CD14-positive monocyte (primary cell): ENCODE measurements at regions not wholly inside any gene's neighbourhood (a gene's known extent, or its start where the extent isn't known, plus 50 kb on each side); places are given as distances from the start of the nearest gene placed in this dataset.

Source experiments
- DNase-seq, 3 donors: peaks; one replicate each; pipeline ENCODE4 v3.0.0-alpha.2; 2011 to 2022
- H2AFZ ChIP-seq: 2 replicates; pipeline ENCODE4 v1.6.0; 2012; ENCODE audit warnings: mild to moderate bottlenecking, low read depth, low read length, inconsistent platforms; ENCODE audit not compliant: insufficient read depth, poor library complexity, severe bottlenecking
- H3K27ac ChIP-seq, 2 donors: 1 replicate in 1 of 2; 2 replicates in 1 of 2; pipeline ENCODE4 v1.5.1; 2012 to 2013; ENCODE audit warnings: low read length in 2 of 2, control low read depth in 1 of 2, inconsistent platforms in 1 of 2, low read depth in 1 of 2, mild to moderate bottlenecking in 1 of 2
- H3K27me3 ChIP-seq, 2 donors: one replicate each; pipeline versions ENCODE4 v1.6.0 to v1.6.1; 2011 to 2013; ENCODE audit warnings: low read length in 2 of 2; ENCODE audit not compliant: control insufficient read depth in 2 of 2, insufficient read depth in 2 of 2
- H3K36me3 ChIP-seq, 2 donors: replicated peaks in 1 of 2; 1 replicate in 1 of 2; 2 replicates in 1 of 2; pipeline versions ENCODE4 v1.5.1 to v1.6.1; 2012 to 2013; ENCODE audit warnings: low read length in 2 of 2, control low read depth in 1 of 2, inconsistent platforms in 1 of 2, mild to moderate bottlenecking in 1 of 2; ENCODE audit not compliant: insufficient read depth in 2 of 2, control insufficient read depth in 1 of 2
- H3K4me1 ChIP-seq, 2 donors: 1 replicate in 1 of 2; 2 replicates in 1 of 2; pipeline versions ENCODE4 v1.5.1 to v1.6.1; 2012 to 2013; ENCODE audit warnings: low read length in 2 of 2, control low read depth in 1 of 2, inconsistent platforms in 1 of 2, mild to moderate bottlenecking in 1 of 2, moderate library complexity in 1 of 2; ENCODE audit not compliant: insufficient read depth in 2 of 2, control insufficient read depth in 1 of 2
- H3K4me2 ChIP-seq: replicated peaks from 2 replicates; pipeline ENCODE3; 2012; ENCODE audit warnings: low read length, moderate library complexity, mild to moderate bottlenecking; ENCODE audit not compliant: poor library complexity, severe bottlenecking; ENCODE audit errors: extremely low read depth
- H3K4me3 ChIP-seq, 3 experiments: fragments of 200-600 bp in 1 of 3; sonication (generic) in 1 of 3; replicated peaks in 1 of 3; 1 replicate in 2 of 3; 2 replicates in 1 of 3; pipeline ENCODE4 v1.5.1; 2011 to 2013; ENCODE audit warnings: low read length in 3 of 3, mild to moderate bottlenecking in 3 of 3, control low read depth in 2 of 3, low read depth in 2 of 3, inconsistent platforms in 1 of 3, moderate library complexity in 1 of 3
- H3K79me2 ChIP-seq: 2 replicates; pipeline ENCODE4 v1.6.0; 2012; ENCODE audit warnings: mild to moderate bottlenecking, control low read depth, inconsistent platforms, low read length, moderate library complexity; ENCODE audit not compliant: insufficient read depth
- H3K9ac ChIP-seq: 2 replicates; pipeline ENCODE4 v1.6.0; 2017; ENCODE audit warnings: low read length, mild to moderate bottlenecking; ENCODE audit not compliant: insufficient read depth, poor library complexity, severe bottlenecking
- H3K9me3 ChIP-seq, 2 donors: replicated peaks in 1 of 2; 1 replicate in 1 of 2; 2 replicates in 1 of 2; pipeline versions ENCODE4 v1.5.1 to v1.6.1; 2012 to 2013; ENCODE audit warnings: low read length in 2 of 2, control low read depth in 1 of 2; ENCODE audit not compliant: control insufficient read depth in 1 of 2, insufficient read depth in 1 of 2
- H4K20me1 ChIP-seq: 2 replicates; pipeline ENCODE4 v1.6.0; 2012; ENCODE audit warnings: mild to moderate bottlenecking, low read length, control low read depth, moderate library complexity; ENCODE audit not compliant: insufficient read depth
- H3K27ac Mint-ChIP-seq, 7 donors: one replicate each; pipeline ENCODE4 v1.8.0; 2020; ENCODE audit warnings: mild to moderate bottlenecking in 7 of 7, mixed read lengths in 7 of 7, moderate library complexity in 6 of 7, inconsistent platforms in 2 of 7
- H3K27me3 Mint-ChIP-seq, 3 donors: one replicate each; pipeline ENCODE4 v1.8.0; 2021 to 2022; ENCODE audit warnings: low read depth in 3 of 3, mild to moderate bottlenecking in 3 of 3, mixed read lengths in 3 of 3, moderate library complexity in 3 of 3, inconsistent platforms in 1 of 3
- H3K36me3 Mint-ChIP-seq, 2 donors: one replicate each; pipeline ENCODE4 v1.8.0; 2020; ENCODE audit warnings: mixed read lengths in 2 of 2, inconsistent platforms in 1 of 2, mild to moderate bottlenecking in 1 of 2
- H3K4me1 Mint-ChIP-seq: one replicate; pipeline ENCODE4 v1.8.0; 2020; ENCODE audit warnings: mild to moderate bottlenecking, mixed read lengths
- H3K4me3 Mint-ChIP-seq, 2 donors: one replicate each; pipeline ENCODE4 v1.8.0; 2020; ENCODE audit warnings: mild to moderate bottlenecking in 2 of 2, mixed read lengths in 2 of 2, moderate library complexity in 1 of 2
- H3K9me3 Mint-ChIP-seq, 7 donors: one replicate each; pipeline ENCODE4 v1.8.0; 2020 to 2022; ENCODE audit warnings: mixed read lengths in 7 of 7, mild to moderate bottlenecking in 6 of 7, moderate library complexity in 6 of 7, inconsistent platforms in 2 of 7
- WGBS: methylation state at CpG from one replicate; pipeline ENCODE4 v1.1.5; 2013; ENCODE audit warnings: missing lambda C conversion rate; ENCODE audit not compliant: insufficient coverage; 5-methylcytosine and 5-hydroxymethylcytosine counted together
- intact Hi-C, 2 donors: fragments of 100-400 bp; cut with micrococcal nuclease; formaldehyde crosslinking; loops; one replicate each; pipeline versions ENCODE4 v1.15.0 to v1.15.1; 2023
- TF ChIP-seq, protein P1 (sequence below): fragments of 200-600 bp; IDR thresholded peaks from one replicate; pipeline ENCODE4 v1.8.0; 2022; ENCODE audit warnings: antibody characterized with exemption, mild to moderate bottlenecking

DNA sequence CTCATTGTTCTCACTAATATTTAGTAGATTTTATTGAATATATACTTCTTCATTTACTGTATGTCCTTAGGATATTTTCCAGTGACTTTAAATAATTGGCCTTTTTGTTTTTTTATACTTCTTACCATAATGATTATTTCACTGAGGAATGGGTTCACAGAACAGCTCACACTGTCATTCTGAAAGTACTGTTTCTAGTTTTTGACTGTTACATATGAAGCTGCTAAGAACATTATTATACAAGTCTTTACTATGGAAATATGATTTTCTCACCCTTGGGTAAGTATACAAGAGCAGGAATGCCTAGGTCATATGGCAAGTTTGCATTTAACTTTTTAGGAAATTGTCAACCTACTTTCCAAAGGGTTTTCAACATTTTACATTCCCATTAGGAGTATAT is 343.1 kb downstream of the CCER1 start:
- no peak for DNase-seq
- Mint-ChIP-seq H3K9me3 (peaks cover 0 to 2% (median 0%) of the 10 kb centered on the region in 7 donors), H3K27ac (no peak overlapping the region), H3K27me3 (no peaks in the 10 kb centered on the region), H3K36me3 (no peaks in the 10 kb centered on the region), H3K4me1 (no peaks in the 10 kb centered on the region), H3K4me3 (no peak overlapping the region)
- Histone ChIP-seq H3K27me3 (no peaks in the 10 kb centered on the region), H3K9me3 (peaks cover 0 to 3% of the 10 kb centered on the region in 2 donors), H3K4me3 (no peak overlapping the region), H3K4me1 (no peaks in the 10 kb centered on the region), H3K4me2 (no peak overlapping the region), H2AFZ (no peak overlapping the region), H3K79me2 (no peaks in the 10 kb centered on the region), H4K20me1 (no peaks in the 10 kb centered on the region), H3K27ac (no peak overlapping the region), H3K36me3 (no peaks in the 10 kb centered on the region), H3K9ac (no peak overlapping the region)
- TF ChIP-seq, protein P1, sequence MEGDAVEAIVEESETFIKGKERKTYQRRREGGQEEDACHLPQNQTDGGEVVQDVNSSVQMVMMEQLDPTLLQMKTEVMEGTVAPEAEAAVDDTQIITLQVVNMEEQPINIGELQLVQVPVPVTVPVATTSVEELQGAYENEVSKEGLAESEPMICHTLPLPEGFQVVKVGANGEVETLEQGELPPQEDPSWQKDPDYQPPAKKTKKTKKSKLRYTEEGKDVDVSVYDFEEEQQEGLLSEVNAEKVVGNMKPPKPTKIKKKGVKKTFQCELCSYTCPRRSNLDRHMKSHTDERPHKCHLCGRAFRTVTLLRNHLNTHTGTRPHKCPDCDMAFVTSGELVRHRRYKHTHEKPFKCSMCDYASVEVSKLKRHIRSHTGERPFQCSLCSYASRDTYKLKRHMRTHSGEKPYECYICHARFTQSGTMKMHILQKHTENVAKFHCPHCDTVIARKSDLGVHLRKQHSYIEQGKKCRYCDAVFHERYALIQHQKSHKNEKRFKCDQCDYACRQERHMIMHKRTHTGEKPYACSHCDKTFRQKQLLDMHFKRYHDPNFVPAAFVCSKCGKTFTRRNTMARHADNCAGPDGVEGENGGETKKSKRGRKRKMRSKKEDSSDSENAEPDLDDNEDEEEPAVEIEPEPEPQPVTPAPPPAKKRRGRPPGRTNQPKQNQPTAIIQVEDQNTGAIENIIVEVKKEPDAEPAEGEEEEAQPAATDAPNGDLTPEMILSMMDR, result no peak
- intact Hi-C loops, result no loop called here

- intact Hi-C loops, result no loop called here
- Histone ChIP-seq H2AFZ (no peak overlapping the region), H4K20me1 (no peaks in the 10 kb centered on the region), H3K79me2 (no peaks in the 10 kb centered on the region), H3K27me3 (no peaks in the 10 kb centered on the region), H3K4me1 (no peaks in the 10 kb centered on the region), H3K9ac (no peak overlapping the region), H3K4me3 (no peak overlapping the region), H3K4me2 (no peak overlapping the region), H3K9me3 (peaks cover 0 to 3% of the 10 kb centered on the region in 2 donors), H3K27ac (no peak overlapping the region), H3K36me3 (no peaks in the 10 kb centered on the region)
- no peak for DNase-seq
- WGBS, result 83% methylated on average over 1 of the region's 3 CpGs
- Mint-ChIP-seq H3K27ac (no peak overlapping the region), H3K27me3 (no peaks in the 10 kb centered on the region), H3K4me3 (no peak overlapping the region), H3K9me3 (peaks cover 0 to 2% (median 0%) of the 10 kb centered on the region in 7 donors), H3K4me1 (no peaks in the 10 kb centered on the region), H3K36me3 (no peaks in the 10 kb centered on the region)
- TF ChIP-seq, protein P1, result no peak
These were observed 343.9 kb downstream of the CCER1 start for GRCh38 chr12:90611048-90611447.
